HCT116 (cell line): ENCODE measurements at regions not wholly inside any gene's neighbourhood (a gene's known extent, or its start where the extent isn't known, plus 50 kb on each side); places are given as distances from the start of the nearest gene placed in this dataset.

Experiments
- ATAC-seq: fragments of 200-7000 bp; cut with Tn5 transposase; 2 replicates; pipeline ENCODE4 v1.9.1; 2020; ENCODE audit warnings: mild to moderate bottlenecking, moderate library complexity
- BruUV-seq: library from RNA; stranded (reverse); fragments of 400-500 nt; replicated peaks from 2 replicates; lab custom pipeline; 2021; lab: Mats Ljungman, UMichigan
- CTCF ChIA-PET: fragments of 300-600 bp; sonication (Branson Sonifier 250); formaldehyde crosslinking; loops from one replicate; lab custom pipeline; 2021; ENCODE audit warnings: antibody characterized with exemption; lab: Charles Lee
- POLR2A ChIA-PET: fragments of 300-600, 350-600 bp; sonication (Branson Sonifier 250); formaldehyde crosslinking; loops from one replicate; lab custom pipeline; 2021; ENCODE audit warnings: antibody characterized with exemption; lab: Charles Lee
- RAD21 ChIA-PET, 2 experiments: fragments of 300-600 bp; sonication (Branson Sonifier 250); formaldehyde crosslinking; loops; one replicate each; lab custom pipeline; 2023; ENCODE audit warnings: low total read pairs in 2 of 2; ENCODE audit not compliant: uncharacterized antibody in 2 of 2, unreplicated experiment in 2 of 2, low non-redundant PET in 1 of 2; lab: Charles Lee
- DNase-seq: peaks from one replicate; pipeline ENCODE4 v3.0.0-alpha.2; 2010; ENCODE audit warnings: low read depth, low spot score
- H2AFZ ChIP-seq: fragments of 200-600 bp; shearing (Covaris generic), sonication (generic); 2 replicates; pipeline ENCODE4 v1.6.1; 2017; ENCODE audit warnings: low read depth, mixed run types, mixed read lengths, antibody characterized with exemption, low read length; ENCODE audit not compliant: poor library complexity, severe bottlenecking
- H3K27ac ChIP-seq: 2 replicates; pipeline ENCODE4 v1.5.1; 2012; ENCODE audit warnings: low read depth, low read length
- H3K27me3 ChIP-seq: fragments of 200-600 bp; sonication (generic); 2 replicates; pipeline ENCODE4 v1.6.1; 2016; ENCODE audit warnings: mixed run types, low read length, mixed read lengths; ENCODE audit not compliant: insufficient read depth
- H3K36me3 ChIP-seq, 2 experiments: fragments of 200-500 bp in 1 of 2; fragments of 200-600 bp in 1 of 2; sonication (Bioruptor generic) in 1 of 2; sonication (generic) in 1 of 2; 2 replicates each; pipeline versions ENCODE4 v1.5.1 to v1.6.1; 2014 to 2016; ENCODE audit warnings: low read length in 2 of 2, inconsistent platforms in 1 of 2, mixed read lengths in 1 of 2, mixed run types in 1 of 2; ENCODE audit not compliant: insufficient read depth in 2 of 2, control insufficient read depth in 1 of 2
- H3K4me1 ChIP-seq, 2 experiments: fragments of 200-600 bp in 1 of 2; sonication (generic) in 1 of 2; 2 replicates each; pipeline versions ENCODE4 v1.5.1 to v1.6.1; 2012 to 2017; ENCODE audit warnings: low read length in 2 of 2, inconsistent platforms in 1 of 2, mild to moderate bottlenecking in 1 of 2, mixed read lengths in 1 of 2, mixed run types in 1 of 2, moderate library complexity in 1 of 2; ENCODE audit not compliant: insufficient read depth in 2 of 2, control insufficient read depth in 1 of 2
- H3K4me2 ChIP-seq: fragments of 200-600 bp; sonication (generic); 2 replicates; pipeline ENCODE4 v1.6.1; 2017; ENCODE audit warnings: mixed run types, low read length, mixed read lengths
- H3K4me3 ChIP-seq, 2 experiments: fragments of 200-600 bp in 1 of 2; sonication (generic) in 1 of 2; replicated peaks in 1 of 2; 2 replicates each; pipeline ENCODE4 v1.5.1; 2011 to 2016; ENCODE audit warnings: low read length in 2 of 2, control low read depth in 1 of 2, low read depth in 1 of 2, mild to moderate bottlenecking in 1 of 2, mixed read lengths in 1 of 2, mixed run types in 1 of 2
- H3K79me2 ChIP-seq: fragments of 200-600 bp; sonication (generic); 2 replicates; pipeline ENCODE4 v1.6.1; 2017; ENCODE audit warnings: mild to moderate bottlenecking, mixed run types, low read length, moderate library complexity, mixed read lengths; ENCODE audit not compliant: insufficient read depth
- H3K9ac ChIP-seq: fragments of 200-600 bp; sonication (generic); 2 replicates; pipeline ENCODE4 v1.6.1; 2016; ENCODE audit warnings: low read length, mixed read lengths
- H3K9me2 ChIP-seq: fragments of 200-600 bp; sonication (generic), shearing (Covaris generic); 2 replicates; pipeline ENCODE4 v1.6.1; 2017; ENCODE audit warnings: mixed run types, mild to moderate bottlenecking, moderate library complexity; ENCODE audit not compliant: insufficient read depth
- H3K9me3 ChIP-seq, 2 experiments: fragments of 200-500 bp in 1 of 2; fragments of 200-600 bp in 1 of 2; sonication (Bioruptor generic) in 1 of 2; sonication (generic) in 1 of 2; 2 replicates each; pipeline ENCODE4 v1.6.1; 2014 to 2017; ENCODE audit warnings: low read length in 2 of 2, mixed read lengths in 2 of 2, inconsistent platforms in 1 of 2, low read depth in 1 of 2, mild to moderate bottlenecking in 1 of 2, mixed run types in 1 of 2, moderate library complexity in 1 of 2; ENCODE audit not compliant: control insufficient read depth in 1 of 2, insufficient read depth in 1 of 2
- H4K20me1 ChIP-seq: fragments of 200-600 bp; sonication (generic), shearing (Covaris generic); 2 replicates; pipeline ENCODE4 v1.6.1; 2017; ENCODE audit warnings: mixed run types, mild to moderate bottlenecking, moderate library complexity; ENCODE audit not compliant: insufficient read depth
- CBX3 ChIP-seq: IDR thresholded peaks from 2 replicates; pipeline ENCODE4 v1.6.1; 2012; ENCODE audit warnings: low read depth
- RAD21 ChIP-seq: IDR thresholded peaks from 2 replicates; pipeline ENCODE4 v1.6.1; 2012; ENCODE audit warnings: low read depth, mild to moderate bottlenecking
- ZBTB33 ChIP-seq: IDR thresholded peaks from 2 replicates; pipeline ENCODE4 v1.6.1; 2011; ENCODE audit warnings: mild to moderate bottlenecking, low read length, moderate library complexity; ENCODE audit not compliant: insufficient replicate concordance; ENCODE audit errors: extremely low read depth
- intact Hi-C: fragments of 100-400 bp; cut with micrococcal nuclease; formaldehyde crosslinking; loops from 2 replicates; pipeline ENCODE4 v1.10.0; 2022

- TF ChIP-seq ZBTB33 = no peak
These were observed 219.0 kb downstream of the SH3BP4 start (continued) for GRCh38 chr2:235170536-235171521.

GRCh38 chr2:235171550-235172031 lies 219.8 kb downstream of the SH3BP4 start:
- Histone ChIP-seq H3K79me2 (no peaks in the 10 kb centered on the region), H3K4me2 (peak overlapping the region; percentile 44), H3K9me2 (no peaks in the 10 kb centered on the region), H3K9ac (no peak overlapping the region), H2AFZ (peak overlapping the region; percentile 60), H3K27me3 (no peaks in the 10 kb centered on the region), H3K4me1 (peaks cover 18 to 28% of the 10 kb centered on the region in 2 experiments; a peak in 3 of 4 replicates), H3K9me3 (no peaks in the 10 kb centered on the region), H3K4me3 (no peak overlapping the region), H4K20me1 (no peaks in the 10 kb centered on the region), H3K27ac (no peak overlapping the region), H3K36me3 (no peaks in the 10 kb centered on the region)
- intact Hi-C loops = no loop called here
- BruUV-seq = no TSS peak
- ChIA-PET CTCF (no interaction called here), POLR2A (no interaction called here), RAD21 (interaction anchor here in 1 of 2 experiments (1.1 kb wide), 1 partner anchor 35 kb away, joined by 3 read pairs; no protein-coding TSS in a partner anchor)
- no peak for DNase-seq
- no peak for ATAC-seq
- TF ChIP-seq RAD21 (no peak), CBX3 (0 out of 2 replicates have a peak, but pooled peaks have one; percentile 17)
